ENCODE measurements at regions not wholly inside any gene's neighbourhood (a gene's known extent, or its start where the extent isn't known, plus 50 kb on each side); places are given as distances from the start of the nearest gene placed in this dataset.

GRCh38 chr10:3613318-3613717 lies 171.7 kb downstream of the KLF6 start:
- no peak overlapping the region for H3K4me3 ChIP-seq
- in situ Hi-C loops (cut with MboI; ENCODE audit: low pct_ligation_motif_present in 1 of 4, low pct_unique_long_range_greater_than_20kb in 1 of 4, low sequenced_read_pairs in 3 of 4) = no loop called here
- no peak overlapping the region for H3K27ac ChIP-seq
- intact Hi-C loops (cut with DNase I; ENCODE audit: low total_unique reads) = no loop called here
- DNase-seq = no peak
- no peaks in the 10 kb centered on the region for H3K36me3 ChIP-seq
- WGBS, 2 donors (ENCODE audit: low coverage in 1 of 2) = 64 to 79% methylated on average over 1 of the region's 1 CpG
- H3K27me3 ChIP-seq = no peaks in the 10 kb centered on the region
- TF ChIP-seq POLR2A (IDR thresholded peaks at IDR 0.05) = no peak
- no peak for TF ChIP-seq POLR2AphosphoS5 (IDR thresholded peaks at IDR 0.05)
- no peak for TF ChIP-seq CTCF (IDR thresholded peaks at IDR 0.05)
- H3K4me1 ChIP-seq = no peaks in the 10 kb centered on the region
- peaks cover 10 to 23% of the 10 kb centered on the region in 2 donors for H3K9me3 ChIP-seq

GRCh38 chr10:3612183-3613001 lies 172.6 kb downstream of the KLF6 start:
- no peak for TF ChIP-seq POLR2A (IDR thresholded peaks at IDR 0.05)
- TF ChIP-seq CTCF (IDR thresholded peaks at IDR 0.05) = no peak
- no peak for TF ChIP-seq POLR2AphosphoS5 (IDR thresholded peaks at IDR 0.05)
- no peak for TF ChIP-seq EP300 (IDR thresholded peaks at IDR 0.05; ENCODE audit: low read depth)
- H3K4me3 ChIP-seq = no peak overlapping the region
- DNase-seq = no peak
- no peaks in the 10 kb centered on the region for H3K4me1 ChIP-seq
- H3K9me3 ChIP-seq = peaks cover 18 to 29% of the 10 kb centered on the region in 2 donors
- in situ Hi-C loops (cut with MboI; ENCODE audit: low pct_ligation_motif_present in 1 of 4, low pct_unique_long_range_greater_than_20kb in 1 of 4, low sequenced_read_pairs in 3 of 4) (no loop called here), intact Hi-C loops (cut with DNase I; ENCODE audit: low total_unique reads) (no loop called here)
- no peaks in the 10 kb centered on the region for H3K36me3 ChIP-seq
- no peak overlapping the region for H3K27ac ChIP-seq
- no peaks in the 10 kb centered on the region for H3K27me3 ChIP-seq
- 87 to 90% methylated on average over 3 of the region's 3 CpGs for WGBS, 2 donors (ENCODE audit: low coverage in 1 of 2)

DNA sequence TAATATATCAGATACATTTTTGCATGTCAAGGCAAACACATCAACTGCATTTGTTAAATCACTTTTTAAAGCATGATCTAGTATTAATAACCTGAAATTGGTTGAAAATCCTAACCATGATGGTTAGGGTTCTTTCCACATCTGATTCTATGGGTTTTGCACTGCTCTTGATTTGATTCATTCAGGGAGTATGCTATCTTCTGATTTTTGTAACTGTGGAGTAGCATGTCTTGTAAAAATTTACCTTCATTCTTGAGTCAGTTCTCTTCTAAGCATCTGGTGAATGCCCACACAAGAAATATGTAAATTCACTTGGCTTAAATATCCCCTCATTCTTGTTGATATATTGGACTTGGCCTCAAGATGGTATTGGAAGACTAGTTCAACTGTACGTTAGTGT lies 178.7 kb downstream of the KLF6 start:
- no peaks in the 10 kb centered on the region for H3K4me1 ChIP-seq
- DNase-seq = no peak
- no peak overlapping the region for H3K27ac ChIP-seq
- H3K4me3 ChIP-seq = no peak overlapping the region
- intact Hi-C loops (cut with DNase I; ENCODE audit: low total_unique reads) = no loop called here
- TF ChIP-seq CTCF (IDR thresholded peaks at IDR 0.05) (no peak), EP300 (IDR thresholded peaks at IDR 0.05; ENCODE audit: low read depth) (no peak), POLR2AphosphoS5 (IDR thresholded peaks at IDR 0.05) (no peak), POLR2A (IDR thresholded peaks at IDR 0.05) (no peak)
- no peaks in the 10 kb centered on the region for H3K36me3 ChIP-seq
- H3K9me3 ChIP-seq = peaks cover 12 to 24% of the 10 kb centered on the region in 2 donors
- in situ Hi-C loops (cut with MboI; ENCODE audit: low pct_ligation_motif_present in 1 of 4, low pct_unique_long_range_greater_than_20kb in 1 of 4, low sequenced_read_pairs in 3 of 4) = no loop called here
- 75% methylated on average over 1 of the region's 1 CpG; no CpG with 5 or more reads in 1 of the 2 donors for WGBS, 2 donors (ENCODE audit: low coverage in 1 of 2)
- H3K27me3 ChIP-seq = no peaks in the 10 kb centered on the region

DNA sequence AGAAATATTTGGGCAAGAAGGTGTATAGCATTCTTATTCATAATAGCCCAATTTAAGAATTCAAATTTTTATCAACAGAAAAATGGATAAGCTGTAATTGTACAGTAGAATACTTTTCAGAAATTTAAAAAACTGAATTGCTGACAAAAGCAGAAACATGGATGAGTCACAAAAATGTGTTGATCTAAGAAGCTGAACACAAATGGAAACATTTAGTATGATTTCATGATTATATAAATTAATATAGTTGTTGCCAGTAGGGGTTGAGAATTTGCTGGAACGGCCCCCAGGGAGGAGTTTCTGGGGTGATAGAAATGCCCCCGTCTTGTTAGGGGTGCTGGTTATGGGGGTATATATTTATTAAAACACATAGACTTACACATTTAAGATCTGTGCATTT lies 179.1 kb downstream of the KLF6 start:
- in situ Hi-C loops (cut with MboI; ENCODE audit: low pct_ligation_motif_present in 1 of 4, low pct_unique_long_range_greater_than_20kb in 1 of 4, low sequenced_read_pairs in 3 of 4) = no loop called here
- Histone ChIP-seq H3K36me3 (no peaks in the 10 kb centered on the region), H3K27ac (no peak overlapping the region), H3K4me1 (no peaks in the 10 kb centered on the region), H3K27me3 (no peaks in the 10 kb centered on the region), H3K9me3 (peaks cover 12 to 19% of the 10 kb centered on the region in 2 donors), H3K4me3 (no peak overlapping the region)
- intact Hi-C loops (cut with DNase I; ENCODE audit: low total_unique reads) = no loop called here
- no peak for TF ChIP-seq CTCF (IDR thresholded peaks at IDR 0.05)
- TF ChIP-seq POLR2A (IDR thresholded peaks at IDR 0.05) = no peak
- TF ChIP-seq EP300 (IDR thresholded peaks at IDR 0.05; ENCODE audit: low read depth) = no peak
- TF ChIP-seq POLR2AphosphoS5 (IDR thresholded peaks at IDR 0.05) = no peak
- 66 to 71% methylated on average over 2 of the region's 2 CpGs for WGBS, 2 donors (ENCODE audit: low coverage in 1 of 2)
- DNase-seq = no peak

Measured in transverse colon (tissue), 4 donors.